ENCODE measurements at regions not wholly inside any gene's neighbourhood (a gene's known extent, or its start where the extent isn't known, plus 50 kb on each side); places are given as distances from the start of the nearest gene placed in this dataset.
"Not testable (repeated sequence)": the region's sequence is repeated elsewhere in the genome, so short reads cannot be mapped to it uniquely, and the experiment has no call there.

GRCh38 chr10:9102026-9102425 is 1047.5 kb downstream of the GATA3 start:
- H3K4me3 ChIP-seq (ENCODE audit: control insufficient read depth, low read depth, low read length) = no peak overlapping the region
- DNase-seq (ENCODE audit: low read depth) = peak; percentile 14
- no peak for TF ChIP-seq CTCF (conservative IDR thresholded peaks at IDR 0.05; ENCODE audit: control insufficient read depth, insufficient read depth, low read depth, low read length)

- no peak overlapping the region for H3K4me3 ChIP-seq (ENCODE audit: control insufficient read depth, low read depth, low read length)
- no peak for TF ChIP-seq CTCF (conservative IDR thresholded peaks at IDR 0.05; ENCODE audit: control insufficient read depth, insufficient read depth, low read depth, low read length)
- DNase-seq (ENCODE audit: low read depth) = no peak
These were observed 1048.8 kb downstream of the GATA3 start for GRCh38 chr10:9103301-9103700.

- no peak for TF ChIP-seq CTCF (conservative IDR thresholded peaks at IDR 0.05; ENCODE audit: control insufficient read depth, insufficient read depth, low read depth, low read length)
- DNase-seq (ENCODE audit: low read depth) = no peak
- no peak overlapping the region for H3K4me3 ChIP-seq (ENCODE audit: control insufficient read depth, low read depth, low read length)
These were observed 1057.5 kb downstream of the GATA3 start for GRCh38 chr10:9111976-9112375.

- no peak overlapping the region for H3K4me3 ChIP-seq (ENCODE audit: control insufficient read depth, low read depth, low read length)
- no peak for DNase-seq (ENCODE audit: low read depth)
- TF ChIP-seq CTCF (conservative IDR thresholded peaks at IDR 0.05; ENCODE audit: control insufficient read depth, insufficient read depth, low read depth, low read length) = no peak
These were observed 1072.2 kb downstream of the GATA3 start for GRCh38 chr10:9126728-9127127.

GRCh38 chr10:9137368-9137767 is 1082.9 kb downstream of the GATA3 start:
- DNase-seq (ENCODE audit: low read depth) = no peak
- no peak overlapping the region for H3K4me3 ChIP-seq (ENCODE audit: control insufficient read depth, low read depth, low read length)
- TF ChIP-seq CTCF (conservative IDR thresholded peaks at IDR 0.05; ENCODE audit: control insufficient read depth, insufficient read depth, low read depth, low read length) = no peak

- H3K4me3 ChIP-seq (ENCODE audit: control insufficient read depth, low read depth, low read length); DNase-seq (ENCODE audit: low read depth): not testable (repeated sequence)
These were observed 1084.3 kb downstream of the GATA3 start for GRCh38 chr10:9138829-9139228.

GRCh38 chr10:9140373-9140772 is 1085.9 kb downstream of the GATA3 start:
- no peak for TF ChIP-seq CTCF (conservative IDR thresholded peaks at IDR 0.05; ENCODE audit: control insufficient read depth, insufficient read depth, low read depth, low read length)
- no peak overlapping the region for H3K4me3 ChIP-seq (ENCODE audit: control insufficient read depth, low read depth, low read length)
- DNase-seq (ENCODE audit: low read depth) = no peak
